Fibroblast of mammary gland (primary cell): ENCODE measurements at regions not wholly inside any gene's neighbourhood (a gene's known extent, or its start where the extent isn't known, plus 50 kb on each side); places are given as distances from the start of the nearest gene placed in this dataset.
A peak's percentile ranks its signal among the peaks of the same experiment; 100 is the strongest.

ENCODE experiments used
- DNase-seq: peaks from one replicate; pipeline ENCODE4 v3.0.0-alpha.2; 2010; ENCODE audit warnings: low read depth
- H3K4me3 ChIP-seq: 2 replicates; pipeline ENCODE4 v1.5.1; 2011; ENCODE audit warnings: low read depth, mild to moderate bottlenecking, low read length, moderate library complexity; ENCODE audit not compliant: control insufficient read depth
- CTCF ChIP-seq: conservative IDR thresholded peaks from 2 replicates; pipeline ENCODE4 v1.5.1; 2011; ENCODE audit warnings: low read depth, low read length, inconsistent platforms; ENCODE audit not compliant: control insufficient read depth, insufficient read depth

GRCh38 chr3:197352382-197352781 lies 54.0 kb upstream of the DLG1 start:
- no peak for TF ChIP-seq CTCF
- DNase-seq: peak; percentile 87
- no peak overlapping the region for H3K4me3 ChIP-seq

- no peak for DNase-seq
- H3K4me3 ChIP-seq: no peak overlapping the region
- no peak for TF ChIP-seq CTCF
Observed at GRCh38 chr3:197350446-197350845, 52.0 kb upstream of the DLG1 start.

- no peak for TF ChIP-seq CTCF
- no peak for DNase-seq
- H3K4me3 ChIP-seq: no peak overlapping the region
Observed at GRCh38 chr3:197349368-197349767, 51.0 kb upstream of the DLG1 start.
